ENCODE measurements at regions not wholly inside any gene's neighbourhood (a gene's known extent, or its start where the extent isn't known, plus 50 kb on each side); places are given as distances from the start of the nearest gene placed in this dataset.
"Not testable (repeated sequence)": the region's sequence is repeated elsewhere in the genome, so short reads cannot be mapped to it uniquely, and the experiment has no call there.

GRCh38 chr5:166860426-166860825 lies 1431.0 kb upstream of the WWC1 start:
- no peak for DNase-seq

GRCh38 chr5:166862581-166862980 lies 1428.9 kb upstream of the WWC1 start:
- DNase-seq, result no peak

- DNase-seq, result no peak
Observed at GRCh38 chr5:166865206-166865605, 1426.2 kb upstream of the WWC1 start.

GRCh38 chr5:166880456-166880855 lies 1411.0 kb upstream of the WWC1 start:
- DNase-seq, result no peak

GRCh38 chr5:166881802-166882201 lies 1409.6 kb upstream of the WWC1 start:
- no peak for DNase-seq

- DNase-seq, result no peak
Observed at GRCh38 chr5:166883016-166883415, 1408.4 kb upstream of the WWC1 start.

- no peak for DNase-seq
Observed at GRCh38 chr5:166898166-166898565, 1393.3 kb upstream of the WWC1 start.

- no peak for DNase-seq
Observed at GRCh38 chr5:166899343-166899742, 1392.1 kb upstream of the WWC1 start.

GRCh38 chr5:166904571-166904970 lies 1386.9 kb upstream of the WWC1 start:
- no peak for DNase-seq

- no peak for DNase-seq
Observed at GRCh38 chr5:166906991-166907713, 1384.3 kb upstream of the WWC1 start.

- DNase-seq, result no peak
Observed at GRCh38 chr5:166909040-166909439, 1382.4 kb upstream of the WWC1 start.

GRCh38 chr5:166909926-166910325 lies 1381.5 kb upstream of the WWC1 start:
- DNase-seq, result no peak

GRCh38 chr5:166910995-166911394 lies 1380.5 kb upstream of the WWC1 start:
- no peak for DNase-seq

- DNase-seq, result no peak
Observed at GRCh38 chr5:166916021-166916420, 1375.4 kb upstream of the WWC1 start.

GRCh38 chr5:166926138-166926537 lies 1365.3 kb upstream of the WWC1 start:
- no peak for DNase-seq

- not testable (repeated sequence) for DNase-seq
Observed at GRCh38 chr5:166926806-166927475, 1364.5 kb upstream of the WWC1 start.

GRCh38 chr5:166936351-166936750 lies 1355.1 kb upstream of the WWC1 start:
- DNase-seq, result no peak

- DNase-seq, result no peak
Observed at GRCh38 chr5:166938071-166938470, 1353.4 kb upstream of the WWC1 start.

- no peak for DNase-seq
Observed at GRCh38 chr5:166942948-166943347, 1348.5 kb upstream of the WWC1 start.

- no peak for DNase-seq
Observed at GRCh38 chr5:166947045-166947444, 1344.4 kb upstream of the WWC1 start.

- DNase-seq, result no peak
Observed at GRCh38 chr5:166948679-166949078, 1342.8 kb upstream of the WWC1 start.

- DNase-seq, result no peak
Observed at GRCh38 chr5:166952048-166952447, 1339.4 kb upstream of the WWC1 start.

- no peak for DNase-seq
Observed at GRCh38 chr5:166957782-166958181, 1333.7 kb upstream of the WWC1 start.

GRCh38 chr5:166959766-166960165 lies 1331.7 kb upstream of the WWC1 start:
- DNase-seq, result no peak

GRCh38 chr5:166961028-166961427 lies 1330.4 kb upstream of the WWC1 start:
- DNase-seq, result no peak
